ENCODE measurements at regions not wholly inside any gene's neighbourhood (a gene's known extent, or its start where the extent isn't known, plus 50 kb on each side); places are given as distances from the start of the nearest gene placed in this dataset.

DNA sequence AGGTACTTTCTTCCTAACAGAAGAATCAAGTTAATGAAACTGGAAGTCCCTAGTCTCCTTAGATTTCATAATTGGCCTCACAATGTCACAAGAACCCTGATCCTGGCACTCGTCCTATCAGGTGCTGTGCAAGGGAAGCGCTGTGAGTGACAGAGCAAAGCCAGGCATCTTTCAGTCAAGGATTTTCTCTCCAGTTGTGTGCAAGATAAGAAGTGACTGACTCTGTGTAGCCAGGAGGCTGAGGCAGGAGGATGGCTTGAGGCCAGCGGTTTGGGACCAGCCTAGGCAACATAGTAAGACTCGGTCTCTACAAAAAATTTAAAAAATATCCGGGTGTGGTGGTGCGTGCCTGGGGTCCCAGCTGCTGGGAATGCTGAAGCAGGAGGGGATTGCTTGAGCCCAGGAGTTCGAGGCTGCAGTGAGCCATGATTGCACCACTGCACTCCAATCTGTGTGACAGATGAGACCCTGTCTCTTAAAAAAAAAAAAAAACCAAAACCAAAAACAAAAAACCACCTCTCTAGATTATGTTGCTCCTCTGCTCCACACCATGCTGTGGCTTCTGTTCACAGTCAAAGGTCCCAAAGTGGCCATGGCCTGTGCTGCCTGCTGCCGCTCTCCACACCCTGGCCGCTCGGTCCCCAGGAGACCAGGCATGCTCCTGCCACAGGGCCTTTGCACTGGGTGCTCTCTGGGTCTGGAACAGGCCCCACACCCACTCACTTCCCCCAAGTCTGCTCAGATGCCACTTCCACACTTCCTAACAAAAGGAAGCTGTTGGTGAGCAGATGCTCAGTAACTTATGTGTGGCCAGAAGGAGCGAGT lies 54.2 kb upstream of the CLDN5 start (continued):
- TF ChIP-seq SRSF1 (IDR thresholded peaks at IDR 0.05; ENCODE audit: low read depth, low read length) (no peak), ZBED1 (IDR thresholded peaks at IDR 0.05) (no peak), ZNF445 (CRISPR knock-in tag; IDR thresholded peaks at IDR 0.05; ENCODE audit: low read depth) (no peak), ZFP30 (CRISPR knock-in tag; IDR thresholded peaks at IDR 0.05; ENCODE audit: borderline replicate concordance) (no peak; the same call in 1 of the 2 replicates), FOSL1 (tag; conservative IDR thresholded peaks at IDR 0.05) (no peak), POLR2AphosphoS5 (IDR thresholded peaks at IDR 0.05; ENCODE audit: control insufficient read depth, insufficient read depth, low read depth, low read length) (peak; percentile 59; the same call in 1 of the 2 replicates), THRAP3 (IDR thresholded peaks at IDR 0.05; ENCODE audit: borderline replicate concordance) (no peak), KDM4B (IDR thresholded peaks at IDR 0.05; ENCODE audit: borderline replicate concordance in 2 of 2, low read depth in 1 of 2) (no peak), HMGN3 (IDR thresholded peaks at IDR 0.05; ENCODE audit: borderline replicate concordance, extremely low read depth, insufficient read length, low read depth, low read length) (no peak), CCAR2 (IDR thresholded peaks at IDR 0.05; ENCODE audit: low read depth, low read length) (no peak), TCF3 (CRISPR knock-in tag; IDR thresholded peaks at IDR 0.05) (peak; percentile 95), CBX3 (IDR thresholded peaks at IDR 0.05; ENCODE audit: borderline replicate concordance in 1 of 2, low read length in 2 of 2) (no peak), FOXJ3 (CRISPR knock-in tag; IDR thresholded peaks at IDR 0.05) (0 out of 2 replicates have a peak, but pooled peaks have one; percentile 33), ZNF431 (CRISPR knock-in tag; IDR thresholded peaks at IDR 0.05) (no peak)
- TF ChIP-seq, protein P1, sequence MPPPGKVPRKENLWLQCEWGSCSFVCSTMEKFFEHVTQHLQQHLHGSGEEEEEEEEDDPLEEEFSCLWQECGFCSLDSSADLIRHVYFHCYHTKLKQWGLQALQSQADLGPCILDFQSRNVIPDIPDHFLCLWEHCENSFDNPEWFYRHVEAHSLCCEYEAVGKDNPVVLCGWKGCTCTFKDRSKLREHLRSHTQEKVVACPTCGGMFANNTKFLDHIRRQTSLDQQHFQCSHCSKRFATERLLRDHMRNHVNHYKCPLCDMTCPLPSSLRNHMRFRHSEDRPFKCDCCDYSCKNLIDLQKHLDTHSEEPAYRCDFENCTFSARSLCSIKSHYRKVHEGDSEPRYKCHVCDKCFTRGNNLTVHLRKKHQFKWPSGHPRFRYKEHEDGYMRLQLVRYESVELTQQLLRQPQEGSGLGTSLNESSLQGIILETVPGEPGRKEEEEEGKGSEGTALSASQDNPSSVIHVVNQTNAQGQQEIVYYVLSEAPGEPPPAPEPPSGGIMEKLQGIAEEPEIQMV (tag; conservative IDR thresholded peaks at IDR 0.05; ENCODE audit: low read depth): no peak
- TF ChIP-seq, protein P2, sequence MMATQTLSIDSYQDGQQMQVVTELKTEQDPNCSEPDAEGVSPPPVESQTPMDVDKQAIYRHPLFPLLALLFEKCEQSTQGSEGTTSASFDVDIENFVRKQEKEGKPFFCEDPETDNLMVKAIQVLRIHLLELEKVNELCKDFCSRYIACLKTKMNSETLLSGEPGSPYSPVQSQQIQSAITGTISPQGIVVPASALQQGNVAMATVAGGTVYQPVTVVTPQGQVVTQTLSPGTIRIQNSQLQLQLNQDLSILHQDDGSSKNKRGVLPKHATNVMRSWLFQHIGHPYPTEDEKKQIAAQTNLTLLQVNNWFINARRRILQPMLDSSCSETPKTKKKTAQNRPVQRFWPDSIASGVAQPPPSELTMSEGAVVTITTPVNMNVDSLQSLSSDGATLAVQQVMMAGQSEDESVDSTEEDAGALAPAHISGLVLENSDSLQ (IDR thresholded peaks at IDR 0.05): peak; percentile 97
